K562 (cell line): ENCODE measurements at regions not wholly inside any gene's neighbourhood (a gene's known extent, or its start where the extent isn't known, plus 50 kb on each side); places are given as distances from the start of the nearest gene placed in this dataset.

ENCODE experiments used
- ATAC-seq: fragments of 200-7000 bp; cut with Tn5 transposase; 3 replicates; pipeline ENCODE4 v1.9.1; 2020; ENCODE audit warnings: moderate library complexity
- BruUV-seq: library from RNA; stranded (reverse); fragments of 400-500 nt; replicated peaks from 2 replicates; lab custom pipeline; 2021; lab: Mats Ljungman, UMichigan
- CTCF ChIA-PET: fragments of 300-600 bp; formaldehyde crosslinking; extraction: SDS; loops from one replicate; lab custom pipeline; 2021; ENCODE audit warnings: low intra/inter-chr PET ratio; lab: Yijun Ruan, JAX
- POLR2A ChIA-PET: fragments of 300-600, 350-650 bp; sonication (Branson Sonifier 250); formaldehyde crosslinking; extraction: SDS; loops from one replicate; lab custom pipeline; 2021; ENCODE audit warnings: antibody characterized with exemption, inconsistent platforms; lab: Yijun Ruan, JAX
- DNase-seq, 4 experiments: peaks; one replicate each; pipeline versions ENCODE4 v3.0.0 to v3.0.0-alpha.2; 2011 to 2018; ENCODE audit warnings: low spot score in 3 of 4, mixed read lengths in 3 of 4; ENCODE audit errors: extremely low read depth in 1 of 4
- FAIRE-seq: peaks from 2 replicates; lab custom pipeline; 2011; peaks lifted over from hg19 to GRCh38; lab: Jason Lieb, UNC
- H2AFZ ChIP-seq: 2 replicates; pipeline ENCODE4 v1.6.0; 2011; ENCODE audit warnings: low read depth, low read length, control low read depth, inconsistent platforms
- H3K27ac ChIP-seq: fragments of 200-600 bp; 3 replicates; pipeline ENCODE4 v1.8.0; 2011; ENCODE audit warnings: low read depth, mild to moderate bottlenecking, control low read depth, inconsistent platforms, low read length, moderate library complexity, mixed read lengths; ENCODE audit errors: extremely low read depth
- H3K27me3 ChIP-seq, 2 experiments: fragments of 300-600 bp in 1 of 2; 2 replicates in 1 of 2; 3 replicates in 1 of 2; pipeline versions ENCODE4 v1.6.0 to v1.8.0; 2011; ENCODE audit warnings: inconsistent platforms in 2 of 2, low read length in 2 of 2, mild to moderate bottlenecking in 1 of 2, mixed read lengths in 1 of 2, moderate library complexity in 1 of 2; ENCODE audit not compliant: control insufficient read depth in 2 of 2, insufficient read depth in 2 of 2
- H3K36me3 ChIP-seq: fragments of 300-600 bp; 3 replicates; pipeline ENCODE4 v1.8.0; 2011; ENCODE audit warnings: mild to moderate bottlenecking, low read length, inconsistent platforms; ENCODE audit not compliant: control insufficient read depth, insufficient read depth
- H3K4me1 ChIP-seq, 2 experiments: fragments of 200-600 bp in 1 of 2; replicated peaks in 1 of 2; 2 replicates in 1 of 2; 3 replicates in 1 of 2; pipeline versions ENCODE4 v1.5.1 to v1.8.0; 2011; ENCODE audit warnings: inconsistent platforms in 2 of 2, low read length in 2 of 2, mild to moderate bottlenecking in 1 of 2, mixed read lengths in 1 of 2, moderate library complexity in 1 of 2; ENCODE audit not compliant: control insufficient read depth in 2 of 2, insufficient read depth in 2 of 2
- H3K4me2 ChIP-seq: 2 replicates; pipeline ENCODE4 v1.6.1; 2011; ENCODE audit warnings: low read length, control low read depth, inconsistent platforms, mixed read lengths; ENCODE audit not compliant: insufficient read depth
- H3K4me3 ChIP-seq: fragments of 200-600 bp; sonication (generic), shearing (Covaris generic); 2 replicates; pipeline ENCODE4 v1.5.1; 2016; ENCODE audit warnings: control low read depth, inconsistent platforms
- H3K79me2 ChIP-seq: fragments of 200-600 bp; 3 replicates; pipeline ENCODE4 v1.8.0; 2011; ENCODE audit warnings: low read length, inconsistent platforms; ENCODE audit not compliant: control insufficient read depth, insufficient read depth
- H3K9ac ChIP-seq, 2 experiments: 2 replicates each; pipeline versions ENCODE4 v1.6.0 to v1.6.1; 2011; ENCODE audit warnings: low read depth in 2 of 2, low read length in 2 of 2, control low read depth in 1 of 2, inconsistent platforms in 1 of 2, mild to moderate bottlenecking in 1 of 2, mixed read lengths in 1 of 2; ENCODE audit not compliant: insufficient read depth in 1 of 2
- H3K9me1 ChIP-seq: one replicate; pipeline ENCODE4 v1.6.0; 2011; ENCODE audit warnings: inconsistent platforms, mild to moderate bottlenecking, low read length, moderate library complexity; ENCODE audit not compliant: control insufficient read depth, insufficient read depth
- H3K9me3 ChIP-seq: replicated peaks from 2 replicates; pipeline ENCODE4 v1.5.1; 2011; ENCODE audit warnings: low read depth, low read length, inconsistent platforms; ENCODE audit not compliant: control insufficient read depth, insufficient read depth
- H4K20me1 ChIP-seq: replicated peaks from 2 replicates; pipeline ENCODE4 v1.6.1; 2011; ENCODE audit warnings: low read length, inconsistent platforms, mixed read lengths; ENCODE audit not compliant: control insufficient read depth, insufficient read depth
- CBX1 ChIP-seq: sonication (generic); IDR thresholded peaks from 2 replicates; pipeline ENCODE4 v1.6.1; 2016; ENCODE audit warnings: antibody characterized with exemption, low read depth, mild to moderate bottlenecking
- CREB3 ChIP-seq: fragments of 450-650 bp; conservative IDR thresholded peaks from 2 replicates; pipeline ENCODE4 v1.6.1; 2016; ENCODE audit warnings: missing genetic modification characterization, low read depth, mild to moderate bottlenecking, missing compliant biosample characterization, moderate library complexity
- IFI16 ChIP-seq: fragments of 250-450 bp; sonication (Bioruptor Pico); IDR thresholded peaks from 2 replicates; pipeline ENCODE4 v2.1.2; 2022; ENCODE audit warnings: mild to moderate bottlenecking, inconsistent platforms
- NFXL1 ChIP-seq: fragments of 450-650 bp; formaldehyde crosslinking; IDR thresholded peaks from 2 replicates; pipeline ENCODE4 v1.4.0; 2021; ENCODE audit warnings: mild to moderate bottlenecking
- PHF21A ChIP-seq: fragments of 450-650 bp; IDR thresholded peaks from 2 replicates; pipeline ENCODE4 v1.6.1; 2017; ENCODE audit warnings: low read depth, borderline replicate concordance
- RNF2 ChIP-seq: sonication (generic); IDR thresholded peaks from 2 replicates; pipeline ENCODE4 v1.6.1; 2016
- SNRNP70 ChIP-seq: fragments of 200-400 bp; formaldehyde crosslinking; optimal IDR thresholded peaks from 2 replicates; pipeline ENCODE3; 2017; ENCODE audit warnings: low read depth, low read length
- STAT5A ChIP-seq: IDR thresholded peaks from 2 replicates; pipeline ENCODE4 v1.6.1; 2012; ENCODE audit warnings: low read length, inconsistent platforms, borderline replicate concordance
- XRCC5 ChIP-seq: fragments of 200-400 bp; formaldehyde crosslinking; IDR thresholded peaks from 2 replicates; pipeline ENCODE4 v1.6.1; 2017; ENCODE audit warnings: low read depth, mild to moderate bottlenecking, low read length
- ZNF324 ChIP-seq: fragments of 250-450 bp; sonication (Bioruptor Pico); IDR thresholded peaks from 2 replicates; pipeline ENCODE4 v1.4.0; 2020; ENCODE audit warnings: mild to moderate bottlenecking
- ZNF609 ChIP-seq: sonication (generic); formaldehyde crosslinking; IDR thresholded peaks from 2 replicates; pipeline ENCODE4 v1.8.1; 2023; ENCODE audit warnings: missing genetic modification reagents, mild to moderate bottlenecking, borderline replicate concordance
- WGBS: fragments of 100-300 bp; shearing (Covaris generic); methylation state at CpG from one replicate; pipeline ENCODE4 v1.1.6; 2016; ENCODE audit warnings: low coverage, mixed read lengths; ENCODE audit not compliant: insufficient coverage; ENCODE audit errors: missing lambda C conversion rate; 5-methylcytosine and 5-hydroxymethylcytosine counted together
- in situ Hi-C: fragments of 300-500 bp; cut with MboI; formaldehyde crosslinking; loops from 4 replicates; pipeline ENCODE4 v1.15.0; 2018; ENCODE audit warnings: inconsistent platforms, mixed read lengths
- intact Hi-C: fragments of 100-400 bp; cut with micrococcal nuclease; formaldehyde crosslinking; loops from 2 replicates; pipeline ENCODE4 v1.14.2; 2022

DNA sequence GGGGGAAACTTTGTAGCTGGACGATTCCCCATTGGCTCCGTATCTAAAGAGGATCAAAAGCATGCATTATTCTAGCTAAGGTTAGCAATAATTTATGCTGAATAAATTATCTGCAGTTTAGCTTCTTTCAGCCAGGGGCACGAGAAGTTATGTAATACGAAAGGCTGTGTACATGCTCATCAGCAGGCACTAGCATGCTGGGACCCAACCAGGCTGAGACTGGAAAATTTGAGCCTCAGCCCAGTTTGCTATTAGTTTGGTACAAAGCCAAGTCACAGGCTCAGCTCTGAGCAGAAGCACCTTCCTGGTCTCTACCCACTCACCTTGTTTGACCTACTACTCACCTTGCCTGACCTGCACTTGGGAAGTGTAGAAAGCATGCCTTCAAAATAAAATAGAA, 328.1 kb upstream of the ARID1B start (continued):
- TF ChIP-seq CREB3 (tag) (no peak), STAT5A (no peak), RNF2 (no peak), CBX1 (no peak), PHF21A (no peak), SNRNP70 (no peak), ZNF324 (CRISPR knock-in tag) (no peak), IFI16 (CRISPR knock-in tag) (no peak)

DNA sequence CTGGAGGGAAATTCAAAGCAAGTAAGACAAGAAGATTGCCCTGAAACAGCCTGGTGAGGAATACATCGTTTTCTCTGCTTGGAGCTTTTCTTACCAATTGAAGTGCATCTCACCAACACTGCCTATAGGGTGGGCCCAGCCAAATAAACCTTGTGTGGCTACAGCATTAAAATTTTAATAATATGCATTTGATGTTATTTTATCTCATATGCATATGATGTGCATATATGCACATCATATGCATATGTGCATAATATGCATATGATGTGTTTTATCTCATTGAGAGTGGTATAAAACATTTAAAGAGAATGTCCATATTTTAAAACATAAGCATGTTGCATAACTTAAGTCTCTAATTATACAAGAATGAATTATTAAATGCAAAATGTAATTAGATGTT, 328.6 kb upstream of the ARID1B start:
- TF ChIP-seq XRCC5 (no peak), NFXL1 (no peak), ZNF609 (CRISPR knock-in tag) (no peak)
- TF ChIP-seq, all 486 proteins: peak for 0
- in situ Hi-C loops: no loop called here
- WGBS: 0% methylated on average over 1 of the region's 1 CpG

More for the DNA sequence above, 328.6 kb upstream of the ARID1B start:
- Histone ChIP-seq H3K4me3 (no peak overlapping the region), H3K79me2 (no peaks in the 10 kb centered on the region), H4K20me1 (no peaks in the 10 kb centered on the region), H3K27ac (no peak overlapping the region), H3K9me1 (no peaks in the 10 kb centered on the region), H2AFZ (no peak overlapping the region), H3K4me2 (no peak overlapping the region), H3K9ac (no peak overlapping the region), H3K4me1 (no peaks in the 10 kb centered on the region), H3K9me3 (no peaks in the 10 kb centered on the region), H3K36me3 (no peaks in the 10 kb centered on the region), H3K27me3 (no peaks in the 10 kb centered on the region)
- no TSS peak for BruUV-seq
- no peak for FAIRE-seq
- intact Hi-C loops: no loop called here
- CTCF ChIA-PET: no interaction called here
- no peak for ATAC-seq
- POLR2A ChIA-PET: interaction anchor here (0.5 kb wide), 1 partner anchor 12 kb away, joined by 5 read pairs; no protein-coding TSS in a partner anchor
- no peak for DNase-seq
